Activated T-cell treated with anti-CD3 and anti-CD28 coated beads for 1 hour (primary cell): ENCODE measurements at regions not wholly inside any gene's neighbourhood (a gene's known extent, or its start where the extent isn't known, plus 50 kb on each side); places are given as distances from the start of the nearest gene placed in this dataset.

Experiments
- DNase-seq: peaks from one replicate; pipeline ENCODE4 v3.0.0-alpha.2; 2020; ENCODE audit warnings: low read depth

- no peak for DNase-seq
Measured at GRCh38 chr6:143621876-143622605, 55.7 kb upstream of the PHACTR2 start.

DNA sequence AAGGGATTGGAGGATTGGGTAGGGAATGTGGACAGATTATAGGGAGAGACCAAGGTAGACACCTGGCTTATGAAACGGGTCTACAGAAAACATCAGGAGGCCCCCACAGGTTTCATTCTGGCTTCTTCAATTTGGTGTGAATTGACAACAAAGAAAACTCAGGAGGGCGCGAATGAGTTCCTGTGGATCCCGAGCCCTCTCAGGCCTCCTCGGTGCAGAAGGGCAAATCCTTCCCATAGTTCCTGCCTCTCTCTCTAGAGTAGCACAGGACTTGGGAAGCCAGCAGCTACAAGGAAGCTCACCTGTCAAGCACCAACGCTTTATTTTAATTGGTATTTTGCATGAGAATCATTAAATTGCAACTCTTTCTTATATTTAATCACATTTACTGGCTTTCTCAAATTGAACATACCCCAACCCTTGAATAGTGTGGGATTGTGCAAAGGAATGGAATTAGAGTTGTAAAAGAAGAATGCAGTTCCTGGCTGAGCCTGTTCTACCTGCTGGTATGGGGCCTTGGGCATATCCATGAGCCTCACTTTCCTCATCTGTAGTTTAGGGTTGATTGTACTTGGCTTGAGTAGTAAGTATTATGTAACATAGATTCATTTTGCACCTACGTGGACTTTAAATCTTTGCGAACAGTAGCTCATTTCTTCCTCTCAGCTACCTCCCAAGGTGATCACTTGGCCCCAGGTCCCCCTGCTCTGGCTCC, 56.4 kb upstream of the PHACTR2 start:
- DNase-seq: no peak

GRCh38 chr6:143620447-143620846, 57.3 kb upstream of the PHACTR2 start:
- DNase-seq: no peak

DNA sequence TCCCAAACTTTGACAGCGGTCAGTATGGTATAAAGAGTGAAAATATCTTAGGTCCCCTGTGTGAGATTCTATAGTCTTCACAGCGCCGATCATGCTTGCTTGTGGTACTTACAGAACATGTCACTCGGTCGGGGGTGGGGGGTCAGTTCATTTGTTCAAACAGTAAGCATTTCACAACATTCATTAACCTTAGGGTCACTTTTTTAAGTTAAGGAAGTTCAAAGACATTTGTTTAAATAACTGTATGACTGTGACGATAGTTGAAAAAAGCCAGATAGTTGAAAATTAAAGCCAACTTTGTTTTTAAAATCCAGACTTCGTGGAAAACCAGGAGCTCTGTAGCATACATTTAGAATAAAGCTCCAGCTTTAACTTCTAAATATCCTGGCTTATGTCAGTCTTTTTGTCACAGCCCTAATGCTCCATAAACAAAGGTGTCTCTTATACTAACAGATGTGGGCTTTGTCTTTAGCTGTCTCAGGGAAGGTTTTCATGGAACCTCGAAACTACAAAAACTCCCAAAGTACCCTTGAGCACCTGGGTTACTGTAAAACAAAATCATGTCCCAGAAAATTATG, 57.9 kb upstream of the PHACTR2 start:
- DNase-seq: no peak

DNA sequence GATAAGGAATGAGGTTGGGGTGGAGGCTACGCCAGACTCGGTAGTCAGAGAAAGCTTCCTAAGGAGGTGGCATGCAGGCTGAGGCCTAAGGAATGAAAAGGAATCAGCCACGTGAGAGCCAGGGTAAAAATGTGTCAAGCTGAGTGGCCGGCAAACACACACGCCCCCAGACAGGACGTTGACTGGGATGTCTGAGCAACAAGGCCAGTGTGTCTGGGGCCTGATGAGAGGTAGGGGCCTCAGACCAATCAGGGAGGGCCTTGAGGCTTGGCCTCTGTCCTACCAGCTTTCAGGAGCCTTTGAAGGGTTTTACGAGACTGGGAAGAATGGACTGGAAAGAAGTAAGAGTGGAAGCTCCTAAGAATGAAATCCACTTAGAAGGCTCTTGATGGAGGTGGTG, 61.0 kb upstream of the PHACTR2 start:
- DNase-seq: no peak

- no peak for DNase-seq
Measured at GRCh38 chr6:143615785-143616184, 62.0 kb upstream of the PHACTR2 start.

DNA sequence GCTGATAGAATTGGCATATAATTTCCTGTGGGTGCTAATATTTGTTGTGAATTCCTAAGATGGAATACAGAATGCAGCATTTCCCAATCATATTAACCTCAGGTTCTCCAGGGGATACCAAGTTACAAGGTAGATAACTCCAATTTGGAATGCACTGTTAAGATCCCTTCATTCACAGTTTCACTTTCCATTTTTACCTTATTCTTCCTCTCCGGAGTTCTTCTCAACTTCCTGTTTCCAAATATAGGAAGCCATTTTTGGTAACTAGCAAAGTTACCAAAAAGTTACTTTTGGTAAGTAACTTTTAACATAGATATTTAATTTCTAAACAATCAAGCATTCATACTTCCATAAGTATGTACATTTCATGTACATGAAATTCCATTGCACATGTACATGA, 63.5 kb upstream of the PHACTR2 start:
- DNase-seq: no peak

- DNase-seq: no peak
Measured at GRCh38 chr6:143613749-143614148, 64.0 kb upstream of the PHACTR2 start.

DNA sequence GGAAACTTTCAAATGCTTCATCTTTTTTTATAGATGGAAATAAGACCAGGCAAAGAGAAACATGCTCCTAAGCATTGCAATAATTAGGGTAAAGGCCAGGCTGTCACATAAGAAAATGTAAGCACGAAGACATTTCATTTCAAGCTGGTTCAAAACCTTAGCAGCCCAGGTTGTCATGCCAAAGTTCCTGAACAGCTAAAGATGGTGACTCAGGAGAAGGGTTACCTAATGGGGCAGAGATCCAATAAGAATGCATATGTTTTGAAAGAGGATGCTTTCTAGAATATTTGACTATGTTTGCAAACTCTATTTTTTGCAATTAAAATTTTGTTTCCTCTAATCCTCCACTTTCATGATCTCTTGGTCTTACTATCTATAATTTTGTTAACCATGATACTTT, 65.6 kb upstream of the PHACTR2 start:
- DNase-seq: no peak

DNA sequence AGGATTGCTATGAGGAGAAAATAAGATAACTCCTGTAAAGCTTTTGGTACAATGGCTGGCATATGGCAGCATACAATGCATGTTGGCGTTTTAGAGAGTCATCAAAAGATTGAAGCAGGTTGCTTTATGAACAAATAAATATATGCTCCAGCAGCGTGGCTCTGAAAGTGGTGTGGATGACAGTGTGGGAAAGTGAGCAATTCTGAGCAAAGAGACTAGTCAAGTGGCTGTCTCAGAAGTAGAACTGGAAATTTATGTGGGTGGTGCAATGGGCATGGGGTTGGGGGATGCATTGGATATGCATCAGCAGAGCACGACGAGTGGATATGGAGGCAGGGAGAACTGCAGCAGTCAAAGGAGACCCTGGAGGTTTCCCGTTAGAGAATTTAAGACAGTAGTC, 66.2 kb upstream of the PHACTR2 start:
- DNase-seq: no peak

DNA sequence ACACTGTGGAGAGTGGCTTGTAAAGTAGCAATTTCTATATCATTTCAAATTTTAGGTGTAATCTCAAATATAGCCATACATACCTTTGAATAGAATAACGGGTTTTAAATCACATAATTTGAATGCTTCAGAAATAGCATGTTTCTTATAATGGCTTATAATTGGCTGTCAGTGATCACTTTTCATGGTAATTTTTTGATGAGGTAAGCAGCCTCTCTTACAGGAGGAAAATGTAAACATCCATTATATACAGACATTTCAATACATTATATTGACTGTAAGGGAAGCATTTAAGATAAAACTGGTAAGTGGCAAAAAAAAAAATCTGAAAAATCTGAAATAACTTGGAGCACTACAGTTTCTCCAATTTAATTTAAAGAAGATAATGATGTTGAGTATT, 67.8 kb upstream of the PHACTR2 start:
- DNase-seq: no peak

DNA sequence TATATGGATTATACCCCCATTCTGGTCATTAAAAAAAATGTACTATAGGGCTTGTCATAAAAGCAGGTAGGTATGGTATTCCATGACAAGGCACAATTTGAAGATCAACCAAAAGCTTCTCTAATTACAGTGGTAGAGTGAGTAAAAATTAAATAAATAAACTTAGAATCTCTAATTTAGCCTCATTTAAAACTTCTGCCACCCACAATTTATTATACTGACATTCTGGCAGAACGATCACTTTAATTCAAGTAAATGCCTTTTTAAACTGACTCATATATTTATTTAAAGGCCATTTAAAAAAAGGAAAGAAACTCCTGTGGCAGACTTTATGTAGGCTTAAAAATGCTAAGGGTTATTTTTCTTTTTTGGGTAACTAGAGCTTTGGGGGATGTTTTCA, 68.3 kb upstream of the PHACTR2 start:
- DNase-seq: no peak

DNA sequence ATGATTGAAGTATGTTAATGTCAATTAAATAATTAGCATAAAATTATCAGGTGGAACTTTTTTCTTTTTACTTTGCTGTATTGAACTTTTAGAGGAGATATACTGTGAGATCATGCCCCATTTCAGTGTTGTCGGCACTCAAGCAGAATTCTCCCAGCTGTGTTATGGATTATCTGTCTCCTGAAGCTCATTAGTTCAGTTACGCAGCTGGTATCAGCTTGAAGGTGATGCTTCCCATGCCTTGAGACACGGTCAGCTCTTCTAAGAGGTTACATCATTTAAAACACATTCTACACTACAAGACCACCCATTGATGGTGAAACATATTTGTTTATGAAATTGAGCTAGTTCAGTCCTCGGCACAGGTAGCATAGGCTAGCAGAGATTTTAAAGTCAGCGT, 68.9 kb upstream of the PHACTR2 start:
- no peak for DNase-seq

GRCh38 chr6:143607974-143608373, 69.8 kb upstream of the PHACTR2 start:
- no peak for DNase-seq

GRCh38 chr6:143607168-143607567, 70.6 kb upstream of the PHACTR2 start:
- DNase-seq: no peak

DNA sequence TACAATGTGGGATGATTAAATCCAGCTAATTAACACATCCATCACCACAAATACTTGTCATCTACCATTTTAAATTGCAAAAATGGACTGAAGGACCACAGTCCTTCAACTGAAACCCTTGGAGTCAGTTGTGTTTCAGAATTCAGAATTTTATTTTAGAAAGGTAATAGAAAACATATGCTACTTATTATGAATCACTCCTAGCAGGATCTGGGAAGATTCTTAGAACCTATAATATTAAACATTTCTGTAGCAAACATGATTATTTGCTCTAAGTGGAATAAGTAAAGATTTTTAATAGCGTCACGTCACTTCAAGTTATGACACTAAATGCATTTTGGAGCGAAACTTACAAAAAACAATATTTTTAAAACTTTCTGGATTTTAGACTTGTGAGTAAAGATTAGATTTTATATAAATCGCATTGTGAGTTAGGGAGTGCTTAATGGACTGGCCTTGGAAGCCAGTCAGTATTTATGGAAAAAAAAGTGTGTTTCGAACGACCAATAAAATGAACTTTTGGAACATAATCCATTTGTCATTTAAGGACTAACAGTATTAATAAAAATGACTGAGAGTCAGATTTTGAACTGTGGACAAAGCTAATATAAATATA, 71.8 kb upstream of the PHACTR2 start:
- no peak for DNase-seq

GRCh38 chr6:143603455-143603854, 74.3 kb upstream of the PHACTR2 start:
- DNase-seq: no peak

DNA sequence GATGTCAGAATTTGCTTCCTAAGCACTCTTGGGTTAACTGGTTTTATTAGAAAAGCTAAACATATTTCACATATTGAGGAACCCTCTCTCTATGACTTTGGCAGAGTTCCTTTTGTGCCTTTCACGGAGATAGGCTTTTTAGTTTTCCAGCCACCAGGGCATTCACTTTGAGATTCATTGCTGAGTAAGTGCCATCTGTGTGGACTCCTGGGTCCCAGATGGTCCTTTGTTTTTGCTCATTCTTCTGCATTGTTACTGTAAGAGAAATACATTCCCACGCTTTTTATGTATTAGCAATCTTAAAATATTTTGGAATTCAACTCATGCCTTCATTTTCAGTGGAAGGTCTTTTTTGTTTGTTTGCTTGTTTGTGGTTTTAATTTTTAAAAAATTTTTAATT, 76.3 kb upstream of the PHACTR2 start:
- no peak for DNase-seq

DNA sequence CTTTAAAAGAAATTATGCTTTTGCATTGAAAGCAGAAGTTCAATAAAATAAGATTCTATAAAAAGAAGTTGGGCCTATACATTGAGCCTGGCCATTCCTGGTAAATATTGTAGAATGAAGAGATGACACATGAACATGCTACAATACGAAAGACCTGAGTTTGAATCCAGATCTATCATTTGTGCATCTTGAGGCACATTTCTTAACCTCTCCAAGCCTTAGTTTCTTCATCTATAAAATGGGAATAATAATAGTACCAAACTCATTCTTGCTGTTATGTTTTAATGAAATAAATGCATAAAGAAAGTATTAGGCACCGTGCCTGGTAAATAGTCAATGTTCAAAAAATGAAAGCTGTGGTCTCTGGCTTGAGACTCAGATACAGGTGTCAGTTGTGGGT, 76.9 kb upstream of the PHACTR2 start:
- DNase-seq: no peak

- no peak for DNase-seq
Measured at GRCh38 chr6:143598466-143599080, 79.2 kb upstream of the PHACTR2 start.

GRCh38 chr6:143596866-143597265, 80.9 kb upstream of the PHACTR2 start:
- DNase-seq: no peak

DNA sequence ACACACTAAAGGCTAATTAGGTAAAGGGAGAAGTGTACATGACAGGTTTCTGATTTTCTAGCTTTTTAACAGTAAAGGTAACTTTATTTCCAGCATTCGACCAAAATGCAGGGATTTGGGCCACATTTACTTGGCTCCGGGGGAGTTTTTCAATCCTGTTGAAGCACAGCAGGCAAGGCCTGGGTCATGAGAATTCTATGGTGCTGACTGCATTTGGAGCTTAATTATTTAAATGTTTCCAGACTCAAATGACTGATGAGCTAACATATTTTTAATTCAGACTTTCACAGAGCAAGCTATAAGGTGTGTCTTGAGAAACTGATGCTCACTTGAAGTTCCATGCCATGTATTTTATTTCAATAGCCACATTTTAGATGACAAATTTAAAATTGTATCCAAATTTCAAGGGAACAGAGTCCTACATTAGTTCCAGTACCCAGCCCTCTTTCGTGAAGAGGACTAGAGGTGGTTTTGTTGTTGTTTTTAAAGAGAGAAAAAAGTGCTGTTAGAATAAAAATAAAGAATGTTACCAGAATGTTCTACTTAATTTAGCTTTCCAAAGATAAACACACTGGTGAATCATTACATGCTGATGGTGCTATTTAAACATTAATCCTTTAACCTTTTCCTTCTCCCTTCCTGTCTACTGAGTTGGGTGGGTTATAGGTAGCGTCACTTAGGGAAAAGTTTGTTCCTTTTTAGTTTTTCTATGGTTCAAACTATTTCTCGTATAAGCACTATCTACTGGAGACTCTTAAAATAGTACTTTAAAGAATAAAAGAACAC, 82.3 kb upstream of the PHACTR2 start:
- DNase-seq: no peak
